GM23338 (cell line): ENCODE measurements at regions not wholly inside any gene's neighbourhood (a gene's known extent, or its start where the extent isn't known, plus 50 kb on each side); places are given as distances from the start of the nearest gene placed in this dataset.

Source experiments
- ATAC-seq: fragments of 200-7000 bp; cut with Tn5 transposase; 3 replicates; pipeline ENCODE4 v1.9.1; 2020
- DNase-seq: peaks from one replicate; pipeline ENCODE4 v3.0.0-alpha.2; 2015; ENCODE audit warnings: low spot score
- H2AFZ ChIP-seq: fragments of 200-600 bp; sonication (generic); 2 replicates; pipeline ENCODE4 v1.8.0; 2016; ENCODE audit warnings: antibody characterized with exemption, mild to moderate bottlenecking, moderate library complexity
- H3F3A ChIP-seq: fragments of 200-600 bp; sonication (generic); replicated peaks from 2 replicates; pipeline ENCODE4 v1.8.0; 2017; ENCODE audit warnings: antibody characterized with exemption, mixed run types, low read depth
- H3K27ac ChIP-seq: fragments of 200-600 bp; sonication (generic); 2 replicates; pipeline ENCODE4 v1.6.1; 2016; ENCODE audit warnings: low read depth
- H3K27me3 ChIP-seq: fragments of 200-600 bp; sonication (generic); 2 replicates; pipeline ENCODE4 v1.8.0; 2016; ENCODE audit warnings: mild to moderate bottlenecking, mixed run types, moderate library complexity; ENCODE audit not compliant: insufficient read depth
- H3K36me3 ChIP-seq: fragments of 200-600 bp; sonication (generic); 2 replicates; pipeline ENCODE4 v1.8.0; 2016; ENCODE audit warnings: mild to moderate bottlenecking; ENCODE audit not compliant: insufficient read depth
- H3K4me1 ChIP-seq: fragments of 200-600 bp; sonication (generic); 2 replicates; pipeline ENCODE4 v1.8.0; 2016; ENCODE audit warnings: mild to moderate bottlenecking, moderate library complexity; ENCODE audit not compliant: insufficient read depth
- H3K4me2 ChIP-seq: fragments of 200-600 bp; sonication (generic); 2 replicates; pipeline ENCODE4 v1.7.1; 2017; ENCODE audit warnings: mixed run types
- H3K4me3 ChIP-seq: fragments of 200-600 bp; sonication (generic); 2 replicates; pipeline ENCODE4 v1.6.1; 2016; ENCODE audit warnings: mixed run types
- H3K79me2 ChIP-seq: fragments of 200-600 bp; sonication (generic); replicated peaks from 2 replicates; pipeline ENCODE4 v1.8.0; 2017; ENCODE audit warnings: mild to moderate bottlenecking; ENCODE audit not compliant: insufficient read depth
- H3K9me2 ChIP-seq: fragments of 200-600 bp; sonication (generic); 2 replicates; pipeline ENCODE4 v1.8.0; 2017; ENCODE audit not compliant: insufficient read depth
- H4K20me1 ChIP-seq: fragments of 200-600 bp; sonication (generic); replicated peaks from 2 replicates; pipeline ENCODE4 v1.8.0; 2017; ENCODE audit warnings: mild to moderate bottlenecking; ENCODE audit not compliant: insufficient read depth
- H3K27ac Mint-ChIP-seq: 2 replicates; pipeline ENCODE4 v1.8.0; 2020; ENCODE audit warnings: inconsistent platforms, mild to moderate bottlenecking, moderate library complexity, mixed read lengths
- H3K27me3 Mint-ChIP-seq: 3 replicates; pipeline ENCODE4 v1.8.0; 2022; ENCODE audit warnings: low read depth, mild to moderate bottlenecking, moderate library complexity, mixed read lengths, inconsistent platforms; ENCODE audit not compliant: insufficient read depth, poor library complexity
- H3K36me3 Mint-ChIP-seq: 3 replicates; pipeline ENCODE4 v1.8.0; 2021; ENCODE audit warnings: low read depth, mild to moderate bottlenecking, inconsistent platforms, moderate library complexity, mixed read lengths
- H3K4me1 Mint-ChIP-seq: 3 replicates; pipeline ENCODE4 v1.8.0; 2020; ENCODE audit warnings: mild to moderate bottlenecking, inconsistent platforms, mixed read lengths
- H3K4me3 Mint-ChIP-seq: 3 replicates; pipeline ENCODE4 v1.8.0; 2021; ENCODE audit warnings: moderate library complexity, mild to moderate bottlenecking, inconsistent platforms, mixed read lengths
- H3K9me3 Mint-ChIP-seq: 3 replicates; pipeline ENCODE4 v1.8.0; 2020; ENCODE audit warnings: moderate library complexity, mild to moderate bottlenecking, inconsistent platforms, mixed read lengths
- CTCF ChIP-seq, 2 experiments: fragments of 200-600 bp in 1 of 2; sonication (generic) in 1 of 2; conservative IDR thresholded peaks; 2 replicates each; pipeline versions ENCODE4 v1.5.1 to v1.6.1; 2016 to 2017; ENCODE audit warnings: antibody characterized with exemption in 2 of 2, low read depth in 2 of 2, mild to moderate bottlenecking in 2 of 2, moderate library complexity in 1 of 2
- ETS1 ChIP-seq: IDR thresholded peaks from 2 replicates; pipeline ENCODE4 v1.6.1; 2016; ENCODE audit warnings: antibody characterized with exemption
- EZH2 ChIP-seq: fragments of 200-600 bp; sonication (generic); IDR thresholded peaks from one replicate; pipeline ENCODE4 v1.8.0; 2017; ENCODE audit warnings: antibody characterized with exemption, mild to moderate bottlenecking, low read depth; ENCODE audit not compliant: unreplicated experiment
- NANOG ChIP-seq: IDR thresholded peaks from 2 replicates; pipeline ENCODE4 v1.6.1; 2016; ENCODE audit warnings: antibody characterized with exemption, borderline replicate concordance
- POLR2AphosphoS5 ChIP-seq: IDR thresholded peaks from 2 replicates; pipeline ENCODE4 v1.6.1; 2016; ENCODE audit warnings: antibody characterized with exemption, low read depth
- STAT1 ChIP-seq: IDR thresholded peaks from one replicate; pipeline ENCODE4 v1.6.1; 2016; ENCODE audit warnings: antibody characterized with exemption; ENCODE audit not compliant: unreplicated experiment
- ZNF114 ChIP-seq: fragments of 250-450 bp; sonication (Bioruptor Pico); IDR thresholded peaks from 2 replicates; pipeline ENCODE4 v1.5.0; 2020; ENCODE audit warnings: mild to moderate bottlenecking, moderate library complexity
- TF ChIP-seq, protein P1 (sequence below): IDR thresholded peaks from one replicate; pipeline ENCODE4 v1.6.1; 2018; ENCODE audit warnings: antibody characterized with exemption; ENCODE audit not compliant: unreplicated experiment

GRCh38 chr10:90321132-90321816, 536.6 kb downstream of the HTR7 start (continued):
- TF ChIP-seq, protein P1, sequence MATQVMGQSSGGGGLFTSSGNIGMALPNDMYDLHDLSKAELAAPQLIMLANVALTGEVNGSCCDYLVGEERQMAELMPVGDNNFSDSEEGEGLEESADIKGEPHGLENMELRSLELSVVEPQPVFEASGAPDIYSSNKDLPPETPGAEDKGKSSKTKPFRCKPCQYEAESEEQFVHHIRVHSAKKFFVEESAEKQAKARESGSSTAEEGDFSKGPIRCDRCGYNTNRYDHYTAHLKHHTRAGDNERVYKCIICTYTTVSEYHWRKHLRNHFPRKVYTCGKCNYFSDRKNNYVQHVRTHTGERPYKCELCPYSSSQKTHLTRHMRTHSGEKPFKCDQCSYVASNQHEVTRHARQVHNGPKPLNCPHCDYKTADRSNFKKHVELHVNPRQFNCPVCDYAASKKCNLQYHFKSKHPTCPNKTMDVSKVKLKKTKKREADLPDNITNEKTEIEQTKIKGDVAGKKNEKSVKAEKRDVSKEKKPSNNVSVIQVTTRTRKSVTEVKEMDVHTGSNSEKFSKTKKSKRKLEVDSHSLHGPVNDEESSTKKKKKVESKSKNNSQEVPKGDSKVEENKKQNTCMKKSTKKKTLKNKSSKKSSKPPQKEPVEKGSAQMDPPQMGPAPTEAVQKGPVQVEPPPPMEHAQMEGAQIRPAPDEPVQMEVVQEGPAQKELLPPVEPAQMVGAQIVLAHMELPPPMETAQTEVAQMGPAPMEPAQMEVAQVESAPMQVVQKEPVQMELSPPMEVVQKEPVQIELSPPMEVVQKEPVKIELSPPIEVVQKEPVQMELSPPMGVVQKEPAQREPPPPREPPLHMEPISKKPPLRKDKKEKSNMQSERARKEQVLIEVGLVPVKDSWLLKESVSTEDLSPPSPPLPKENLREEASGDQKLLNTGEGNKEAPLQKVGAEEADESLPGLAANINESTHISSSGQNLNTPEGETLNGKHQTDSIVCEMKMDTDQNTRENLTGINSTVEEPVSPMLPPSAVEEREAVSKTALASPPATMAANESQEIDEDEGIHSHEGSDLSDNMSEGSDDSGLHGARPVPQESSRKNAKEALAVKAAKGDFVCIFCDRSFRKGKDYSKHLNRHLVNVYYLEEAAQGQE = no peak
- TF ChIP-seq EZH2 = no peak

GRCh38 chr10:90326498-90327267, 531.2 kb downstream of the HTR7 start:
- Histone ChIP-seq H2AFZ (no peak overlapping the region), H3K4me3 (no peak overlapping the region), H3K79me2 (no peaks in the 10 kb centered on the region), H3K4me2 (no peak overlapping the region), H3K27me3 (no peaks in the 10 kb centered on the region), H3K9me2 (peaks cover 18% of the 10 kb centered on the region), H4K20me1 (no peaks in the 10 kb centered on the region), H3K36me3 (no peaks in the 10 kb centered on the region), H3F3A (no peaks in the 10 kb centered on the region), H3K27ac (no peak overlapping the region), H3K4me1 (no peaks in the 10 kb centered on the region)
- H3K4me3 Mint-ChIP-seq = no peak overlapping the region
- DNase-seq = no peak
- H3K27ac Mint-ChIP-seq = no peak overlapping the region
- H3K9me3 Mint-ChIP-seq = no peaks in the 10 kb centered on the region
- no peaks in the 10 kb centered on the region; the same call in 2 of the 3 replicates for H3K36me3 Mint-ChIP-seq
- ATAC-seq = no peak
- TF ChIP-seq POLR2AphosphoS5 (no peak), STAT1 (no peak), NANOG (no peak), CTCF (conservative IDR thresholded peaks at IDR 0.05; ENCODE audit: low read depth in 2 of 2) (no peak), ETS1 (no peak), EZH2 (no peak), ZNF114 (CRISPR knock-in tag) (no peak)
- TF ChIP-seq, protein P1 = no peak
- H3K27me3 Mint-ChIP-seq = peaks cover 3% of the 10 kb centered on the region
- H3K4me1 Mint-ChIP-seq = peaks cover 5% of the 10 kb centered on the region; the same call in 2 of the 3 replicates
